Medulla oblongata (tissue), 1 donor: ENCODE measurements at regions not wholly inside any gene's neighbourhood (a gene's known extent, or its start where the extent isn't known, plus 50 kb on each side); places are given as distances from the start of the nearest gene placed in this dataset.

Source experiments
- DNase-seq: peaks from one replicate; pipeline ENCODE4 v3.0.0-alpha.2; 2015; ENCODE audit errors: extremely low spot score

- DNase-seq = no peak
Observed at GRCh38 chr1:228848406-228848805, 113.1 kb downstream of the RHOU start.

GRCh38 chr1:228849011-228849541, 113.8 kb downstream of the RHOU start:
- no peak for DNase-seq

GRCh38 chr1:228850141-228851100, 115.1 kb downstream of the RHOU start:
- no peak for DNase-seq

- no peak for DNase-seq
Observed at GRCh38 chr1:228851193-228851592, 115.9 kb downstream of the RHOU start.

DNA sequence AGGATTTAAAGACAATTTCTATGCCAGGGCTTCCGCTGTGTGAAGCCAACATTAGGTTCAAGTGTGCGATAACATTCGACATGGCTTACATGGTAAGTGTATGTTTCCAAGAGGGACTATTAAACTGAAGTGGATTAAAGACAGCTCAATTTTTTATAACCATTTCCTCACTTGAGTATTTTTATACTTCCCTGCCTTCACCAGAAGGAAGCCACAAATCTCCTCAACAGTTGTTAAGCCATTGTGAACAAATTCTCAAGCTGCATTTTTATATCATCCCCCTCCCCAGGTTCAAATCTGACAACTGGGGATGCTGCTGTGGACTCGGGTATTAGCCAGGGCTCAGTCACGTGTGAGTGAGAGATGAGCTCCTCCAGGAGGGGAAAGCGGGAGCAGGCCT, 116.3 kb downstream of the RHOU start:
- no peak for DNase-seq

DNA sequence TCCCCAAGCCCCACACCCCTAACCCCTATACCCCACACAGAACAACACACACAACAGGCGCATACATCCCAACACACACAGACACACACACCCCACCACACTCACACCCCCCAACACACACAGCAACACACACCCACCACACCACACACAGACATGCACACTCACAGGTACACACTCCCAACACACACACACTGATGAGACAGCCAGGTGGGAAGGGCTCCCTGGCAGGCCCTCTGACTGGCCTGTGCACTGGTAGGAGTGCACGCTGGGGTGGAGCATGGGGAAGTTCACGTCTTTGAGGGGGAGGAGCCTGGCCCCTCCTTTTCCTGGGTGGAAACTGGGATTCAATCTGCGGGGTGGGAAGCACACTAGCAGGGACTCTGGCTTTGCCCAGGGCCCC, 116.7 kb downstream of the RHOU start:
- DNase-seq = no peak

- no peak for DNase-seq
Observed at GRCh38 chr1:228852511-228853088, 117.3 kb downstream of the RHOU start.

GRCh38 chr1:228853191-228853590, 117.9 kb downstream of the RHOU start:
- DNase-seq = no peak

- DNase-seq = no peak
Observed at GRCh38 chr1:228853637-228854036, 118.4 kb downstream of the RHOU start.

- no peak for DNase-seq
Observed at GRCh38 chr1:228854907-228855306, 119.6 kb downstream of the RHOU start.

- no peak for DNase-seq
Observed at GRCh38 chr1:228857611-228858010, 122.3 kb downstream of the RHOU start.

- no peak for DNase-seq
Observed at GRCh38 chr1:228860911-228861831, 125.9 kb downstream of the RHOU start.

GRCh38 chr1:228861832-228862180, 126.5 kb downstream of the RHOU start:
- no peak for DNase-seq

GRCh38 chr1:228862542-228863505, 127.5 kb downstream of the RHOU start:
- DNase-seq = no peak

DNA sequence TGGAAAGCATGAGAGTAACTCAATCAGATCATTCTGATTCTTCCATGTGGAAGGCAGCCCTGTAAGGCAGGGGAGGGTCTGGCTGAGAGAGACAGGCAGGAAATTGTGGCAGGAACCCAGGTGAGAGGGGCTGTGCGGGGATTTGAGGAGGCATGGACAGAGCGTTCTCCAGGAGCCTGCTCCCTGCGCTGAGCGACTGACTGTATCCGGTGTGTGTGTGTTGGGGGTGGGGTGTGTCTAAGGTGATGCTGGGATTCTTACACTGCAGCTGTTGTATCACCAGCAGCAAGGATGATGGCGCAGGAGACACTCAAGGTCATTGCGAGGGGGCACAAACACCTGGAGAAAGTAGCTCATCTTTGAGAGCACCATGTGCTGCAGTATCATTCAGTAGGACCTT, 128.5 kb downstream of the RHOU start:
- no peak for DNase-seq

GRCh38 chr1:228865627-228866330, 130.5 kb downstream of the RHOU start:
- no peak for DNase-seq

GRCh38 chr1:228866468-228866867, 131.2 kb downstream of the RHOU start:
- DNase-seq = no peak

DNA sequence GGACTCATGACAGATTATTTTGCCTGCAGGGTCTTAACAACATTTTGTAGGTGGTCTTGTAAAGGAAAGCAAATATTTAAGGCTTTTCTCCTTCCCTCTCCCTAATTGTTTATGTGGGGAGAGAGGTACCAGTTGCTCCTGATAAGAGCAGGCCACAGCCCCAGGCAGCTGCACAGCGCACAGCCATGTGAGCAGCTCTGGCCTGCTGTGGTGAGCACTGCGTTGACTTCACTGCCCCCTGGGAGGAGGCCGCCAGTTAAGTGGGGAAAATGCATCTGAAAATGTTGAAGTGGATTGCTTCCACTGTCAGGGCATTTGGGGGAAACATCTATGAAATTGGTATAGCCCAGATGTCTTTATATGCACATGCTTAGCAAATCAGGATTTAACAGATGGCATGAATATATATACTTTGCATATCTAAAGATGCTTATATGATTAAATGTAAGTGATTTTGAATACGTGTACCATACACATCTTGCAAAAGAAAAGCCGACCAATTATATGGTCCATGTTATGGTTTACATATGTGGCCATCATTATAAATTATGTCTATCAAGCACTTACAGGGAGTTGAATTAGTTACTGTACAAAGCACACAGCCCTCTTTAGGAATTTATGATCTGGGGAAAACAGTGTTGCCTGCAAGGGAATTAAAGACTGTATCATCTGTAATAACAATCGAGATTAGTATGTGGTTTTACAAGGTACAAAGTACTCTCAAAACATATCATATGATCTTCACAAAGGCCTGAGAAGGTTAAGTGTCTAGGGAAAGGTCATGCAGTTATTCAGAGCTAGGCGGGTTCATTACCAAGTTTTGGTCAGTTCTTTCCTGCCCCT, 132.1 kb downstream of the RHOU start:
- DNase-seq = peak; percentile 69
